ENCODE measurements at regions not wholly inside any gene's neighbourhood (a gene's known extent, or its start where the extent isn't known, plus 50 kb on each side); places are given as distances from the start of the nearest gene placed in this dataset.

GRCh38 chr5:28328681-28329080 is 1290.3 kb upstream of the CDH9 start (continued):
- TF ChIP-seq MAFK (IDR thresholded peaks at IDR 0.05; ENCODE audit: low read depth, low read length) (no peak), RNF2 (IDR thresholded peaks at IDR 0.05; ENCODE audit: borderline replicate concordance, low read depth, low read length, missing control alignments, poor library complexity, severe bottlenecking) (no peak), SIX5 (IDR thresholded peaks at IDR 0.05; ENCODE audit: low read depth, low read length) (no peak)

All from H1 (cell line).